ENCODE measurements at regions not wholly inside any gene's neighbourhood (a gene's known extent, or its start where the extent isn't known, plus 50 kb on each side); places are given as distances from the start of the nearest gene placed in this dataset.
"Not testable (repeated sequence)": the region's sequence is repeated elsewhere in the genome, so short reads cannot be mapped to it uniquely, and the experiment has no call there.

- DNase-seq, result no peak
Observed at GRCh38 chr12:38159591-38160317, 156.8 kb upstream of the ALG10B start.

- no peak for DNase-seq
Observed at GRCh38 chr12:38160318-38161122, 156.1 kb upstream of the ALG10B start.

- no peak for DNase-seq
Observed at GRCh38 chr12:38161123-38162000, 155.2 kb upstream of the ALG10B start.

- DNase-seq, result no peak
Observed at GRCh38 chr12:38162013-38162412, 154.6 kb upstream of the ALG10B start.

GRCh38 chr12:38162708-38163441, 153.7 kb upstream of the ALG10B start:
- DNase-seq, result no peak

- DNase-seq, result no peak
Observed at GRCh38 chr12:38163442-38163801, 153.2 kb upstream of the ALG10B start.

GRCh38 chr12:38166225-38166624, 150.3 kb upstream of the ALG10B start:
- DNase-seq, result no peak

- no peak for DNase-seq
Observed at GRCh38 chr12:38175538-38175937, 141.0 kb upstream of the ALG10B start.

- DNase-seq, result not testable (repeated sequence)
Observed at GRCh38 chr12:38183617-38184016, 133.0 kb upstream of the ALG10B start.

- not testable (repeated sequence) for DNase-seq
Observed at GRCh38 chr12:38197286-38197685, 119.3 kb upstream of the ALG10B start.

GRCh38 chr12:38201461-38202276, 114.9 kb upstream of the ALG10B start:
- no peak for DNase-seq

GRCh38 chr12:38204831-38205230, 111.7 kb upstream of the ALG10B start:
- DNase-seq, result no peak

- DNase-seq, result no peak
Observed at GRCh38 chr12:38222011-38222410, 94.6 kb upstream of the ALG10B start.

GRCh38 chr12:38238328-38238727, 78.2 kb upstream of the ALG10B start:
- DNase-seq, result not testable (repeated sequence)

GRCh38 chr12:38253778-38254177, 62.8 kb upstream of the ALG10B start:
- DNase-seq, result no peak

GRCh38 chr12:38258411-38258810, 58.2 kb upstream of the ALG10B start:
- DNase-seq, result no peak

Measured in stimulated activated naive CD4-positive, alpha-beta T cell (primary cell).